ENCODE measurements at regions not wholly inside any gene's neighbourhood (a gene's known extent, or its start where the extent isn't known, plus 50 kb on each side); places are given as distances from the start of the nearest gene placed in this dataset.

DNA sequence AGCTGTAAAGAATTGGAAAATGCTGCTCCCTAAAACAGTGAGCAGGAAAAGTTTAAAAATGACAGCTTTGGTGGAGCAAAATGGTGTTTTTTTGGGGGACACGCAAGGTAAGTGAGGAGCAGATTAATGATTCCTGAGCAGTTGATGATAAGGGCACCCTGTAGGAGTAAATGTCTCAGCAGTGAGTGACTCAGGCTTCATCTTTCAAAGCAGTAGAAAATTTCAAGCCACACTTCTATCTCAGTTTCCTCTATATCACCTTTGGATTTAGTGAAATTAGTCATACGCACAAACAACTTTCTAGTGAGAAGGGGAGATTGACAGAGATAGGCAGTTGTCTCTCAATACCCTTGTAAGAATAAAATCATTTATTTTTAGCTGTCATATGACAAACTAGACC is 709.0 kb upstream of the FAM98A start:
- TF ChIP-seq CTCF (IDR thresholded peaks at IDR 0.05) (no peak), POLR2A (IDR thresholded peaks at IDR 0.05) (no peak)
